ENCODE measurements at regions not wholly inside any gene's neighbourhood (a gene's known extent, or its start where the extent isn't known, plus 50 kb on each side); places are given as distances from the start of the nearest gene placed in this dataset.

DNA sequence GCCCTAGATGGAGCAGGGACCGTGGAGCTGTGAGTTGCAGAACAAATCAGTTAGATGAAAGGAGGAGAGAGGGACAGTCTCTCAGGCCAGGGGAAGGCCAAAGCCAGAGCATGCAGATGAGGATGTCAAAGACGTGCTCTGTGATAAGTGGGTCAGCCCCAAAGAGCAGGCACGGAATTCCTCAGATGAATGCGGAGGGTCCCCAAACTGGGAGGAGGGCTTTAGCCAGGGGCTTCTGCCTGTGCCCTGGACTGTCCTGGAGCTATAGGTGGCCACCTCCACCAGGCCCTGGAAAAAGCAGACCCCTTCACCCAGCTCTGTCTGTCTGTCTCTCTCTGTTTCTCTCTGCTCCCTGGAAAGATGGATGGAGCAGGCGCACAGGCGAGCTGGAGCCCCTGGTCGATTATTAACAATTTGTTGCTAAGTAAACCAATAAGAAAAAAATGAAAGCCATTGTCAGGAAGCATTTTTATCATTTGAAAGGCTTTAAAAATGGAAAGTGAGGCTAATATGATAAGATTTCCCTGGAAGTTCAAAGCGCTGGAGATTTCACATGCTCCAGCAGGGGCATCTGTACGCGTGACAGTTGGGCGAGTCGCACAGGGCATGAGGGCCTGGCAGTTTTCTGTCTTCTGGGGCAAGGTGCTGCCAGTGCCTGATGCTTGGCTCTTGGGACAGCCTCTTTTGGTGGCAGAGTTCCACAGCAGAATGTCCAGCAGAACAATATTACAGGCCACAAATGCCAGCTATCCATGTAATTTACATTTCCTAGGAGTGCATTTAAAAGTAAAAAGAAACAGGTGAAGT lies 241.0 kb downstream of the GLI2 start:
- DNase-seq (ENCODE audit: low read depth in 2 of 2): no peak

DNA sequence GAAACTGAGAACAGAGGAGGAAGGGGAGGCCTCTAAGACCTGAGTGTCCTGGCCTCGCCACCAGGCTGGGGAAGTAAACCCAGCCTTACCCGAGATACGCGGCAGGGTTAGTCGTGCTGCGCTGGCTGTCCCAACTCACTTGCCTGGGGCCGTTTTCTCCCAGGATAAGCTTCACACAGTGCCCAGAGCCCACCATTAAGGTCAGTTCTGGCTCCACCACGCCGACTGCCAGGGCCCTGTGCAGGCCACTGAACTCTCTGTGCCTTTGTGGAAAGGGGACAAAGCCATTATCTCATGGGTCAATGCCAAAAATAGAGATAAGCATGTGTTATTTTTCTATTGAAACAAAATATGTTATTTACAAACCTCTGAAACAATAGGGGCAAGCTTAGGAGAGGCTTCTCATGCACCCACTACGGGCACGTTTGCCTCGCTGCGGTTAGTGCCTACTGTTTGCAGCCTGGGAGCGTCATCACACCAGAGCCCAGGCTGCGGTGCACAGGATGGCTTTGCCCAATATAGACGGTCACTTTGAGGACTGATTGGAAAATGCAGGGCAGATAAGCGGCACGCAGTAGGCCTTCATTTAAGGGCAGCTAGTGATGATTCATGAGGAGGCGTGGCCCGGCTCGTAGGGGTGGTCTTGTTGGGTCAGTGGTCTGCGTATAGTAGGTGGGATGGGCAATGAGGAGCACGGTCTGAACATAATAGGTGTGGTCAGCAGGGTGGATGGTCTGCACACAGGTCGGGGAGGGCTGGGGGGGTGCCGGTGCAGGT lies 242.1 kb downstream of the GLI2 start:
- DNase-seq (ENCODE audit: low read depth in 2 of 2): no peak

DNA sequence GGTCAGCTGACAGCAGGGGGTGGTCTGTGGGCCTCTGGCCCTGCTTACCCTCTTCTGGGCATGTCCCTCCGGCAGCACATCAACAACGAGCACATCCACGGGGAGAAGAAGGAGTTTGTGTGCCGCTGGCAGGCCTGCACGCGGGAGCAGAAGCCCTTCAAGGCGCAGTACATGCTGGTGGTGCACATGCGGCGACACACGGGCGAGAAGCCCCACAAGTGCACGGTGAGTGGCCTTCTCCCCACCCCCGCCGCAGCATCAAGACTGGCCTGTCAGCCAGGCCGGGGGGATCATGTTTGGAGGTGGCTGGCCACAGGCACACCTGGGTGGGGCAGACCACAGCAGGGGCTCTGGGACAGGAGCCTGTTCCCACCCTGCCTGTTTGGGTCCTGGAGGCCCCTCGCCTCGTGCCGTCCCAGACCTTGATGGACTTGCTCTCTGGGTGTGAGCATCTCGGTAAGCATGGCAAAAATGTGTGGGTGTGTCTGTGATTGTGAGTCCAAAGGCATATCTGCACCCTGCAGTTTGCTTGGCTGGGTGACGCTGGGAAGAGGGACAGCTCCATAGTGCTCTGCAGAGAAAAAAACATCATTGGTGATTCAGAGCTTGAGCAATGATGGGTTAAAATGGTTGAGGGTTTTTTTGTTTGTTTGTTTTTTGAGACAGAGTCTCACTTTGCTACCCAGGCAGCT lies 242.8 kb downstream of the GLI2 start:
- no peak for DNase-seq (ENCODE audit: low read depth in 2 of 2)

DNA sequence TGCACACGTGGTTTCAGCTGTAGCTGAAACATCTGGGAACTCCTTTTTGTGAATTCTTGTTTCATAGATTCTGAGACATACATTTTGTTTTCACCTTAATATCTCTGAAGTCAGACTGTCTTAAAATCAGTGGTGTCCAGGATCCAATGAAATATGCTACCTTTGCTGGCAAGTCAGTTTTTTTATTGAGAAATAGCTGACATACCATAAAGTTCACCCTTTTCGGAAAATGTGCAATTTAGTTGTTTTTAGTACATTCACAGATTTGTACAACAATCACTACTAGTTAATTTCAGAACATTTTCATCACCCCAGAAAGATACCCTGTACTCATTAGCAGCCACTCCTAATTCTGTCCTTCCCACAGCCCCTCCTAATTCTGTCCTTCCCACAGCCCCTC lies 243.7 kb downstream of the GLI2 start:
- DNase-seq (ENCODE audit: low read depth in 2 of 2): no peak

DNA sequence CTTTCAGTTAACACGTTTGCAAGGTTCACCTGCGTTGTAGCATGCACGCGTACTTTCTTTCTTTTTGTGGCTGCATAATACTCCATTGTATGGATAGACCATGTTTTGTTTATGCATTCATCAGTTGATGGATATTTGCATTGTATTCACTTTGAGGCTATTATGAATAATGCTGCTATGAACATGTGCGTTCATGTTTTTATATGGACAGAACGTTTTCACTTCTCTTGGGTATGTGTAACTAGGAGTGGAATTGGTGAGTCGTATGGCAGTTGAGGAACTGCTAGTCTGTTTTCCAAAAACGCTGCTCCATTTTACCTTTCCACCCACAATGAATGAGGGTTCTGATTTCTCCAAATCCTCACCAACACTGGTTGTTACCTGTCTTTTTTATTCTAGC lies 244.3 kb downstream of the GLI2 start:
- DNase-seq (ENCODE audit: low read depth in 2 of 2): no peak

DNA sequence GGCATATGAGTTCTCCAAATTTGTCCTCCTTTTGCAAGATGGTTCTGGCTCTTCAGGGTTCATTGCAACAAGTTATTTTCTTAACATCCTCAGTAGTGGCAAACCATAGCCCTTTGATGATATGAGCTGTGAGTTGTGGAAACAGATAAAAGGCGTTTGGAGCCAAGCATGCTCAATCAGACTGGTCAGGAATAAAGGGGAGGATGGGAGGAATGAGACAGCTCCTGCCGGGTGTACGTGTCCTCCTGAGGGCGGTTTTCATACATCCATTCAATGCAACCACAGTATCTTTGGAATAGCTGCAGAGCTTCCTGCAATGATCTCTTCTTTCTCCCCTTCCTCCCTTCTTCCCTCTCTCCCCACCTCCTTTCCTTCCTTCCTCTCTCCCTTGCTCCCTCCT lies 245.8 kb downstream of the GLI2 start:
- no peak for DNase-seq (ENCODE audit: low read depth in 2 of 2)

DNA sequence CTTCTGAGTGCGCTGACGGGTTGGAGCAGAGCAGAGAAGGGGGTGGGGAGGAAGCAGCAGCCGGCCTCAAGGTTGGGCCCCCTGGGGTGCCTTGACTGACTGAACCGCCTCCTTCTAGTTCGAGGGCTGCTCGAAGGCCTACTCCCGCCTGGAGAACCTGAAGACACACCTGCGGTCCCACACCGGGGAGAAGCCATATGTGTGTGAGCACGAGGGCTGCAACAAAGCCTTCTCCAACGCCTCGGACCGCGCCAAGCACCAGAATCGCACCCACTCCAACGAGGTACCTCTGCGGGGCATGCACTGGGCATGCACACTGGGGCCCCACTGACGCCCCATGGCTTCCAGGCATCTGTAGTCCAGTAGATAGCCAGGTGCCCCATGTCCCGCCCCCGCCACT lies 246.9 kb downstream of the GLI2 start:
- no peak for DNase-seq (ENCODE audit: low read depth in 2 of 2)

DNA sequence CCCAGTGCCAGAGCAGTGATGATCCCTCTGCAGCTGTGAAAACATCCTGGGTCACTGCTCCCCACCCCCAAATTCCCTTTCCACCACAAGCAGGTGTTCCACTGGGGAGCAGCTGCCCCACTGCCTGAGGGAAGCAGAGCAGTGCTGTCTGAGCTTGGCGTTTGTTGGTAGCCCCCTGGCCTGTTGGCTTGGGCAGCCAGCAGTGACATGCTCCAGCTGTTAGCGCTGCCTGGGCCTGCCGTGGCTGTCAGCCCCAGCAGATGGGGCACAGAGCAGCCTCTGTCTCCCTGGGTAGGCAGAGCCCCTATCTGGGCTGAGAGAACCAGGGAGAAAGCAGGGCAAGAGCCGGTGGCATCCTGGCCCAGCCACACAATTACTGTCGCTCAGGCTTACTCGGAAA lies 247.7 kb downstream of the GLI2 start:
- no peak for DNase-seq (ENCODE audit: low read depth in 2 of 2)

DNA sequence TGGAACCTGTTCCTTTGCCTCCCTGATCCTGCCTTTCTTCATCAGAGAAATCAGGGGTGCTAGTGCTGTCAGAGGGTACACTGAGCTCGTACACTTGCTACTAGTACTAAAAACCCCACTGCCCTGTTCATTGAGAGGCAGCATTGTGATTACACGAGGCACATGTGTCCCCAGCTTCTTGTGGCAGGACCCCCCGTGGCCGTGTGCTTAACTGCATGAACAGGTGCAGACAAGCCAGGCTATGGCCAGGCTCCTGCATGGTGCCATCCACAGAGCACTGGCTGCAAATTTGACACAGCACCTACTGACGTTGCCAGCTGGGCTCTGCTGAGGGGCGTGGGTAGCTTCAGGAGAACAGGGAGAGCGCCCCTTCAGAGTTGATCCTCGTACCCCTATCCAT lies 248.4 kb downstream of the GLI2 start:
- no peak for DNase-seq (ENCODE audit: low read depth in 2 of 2)

DNA sequence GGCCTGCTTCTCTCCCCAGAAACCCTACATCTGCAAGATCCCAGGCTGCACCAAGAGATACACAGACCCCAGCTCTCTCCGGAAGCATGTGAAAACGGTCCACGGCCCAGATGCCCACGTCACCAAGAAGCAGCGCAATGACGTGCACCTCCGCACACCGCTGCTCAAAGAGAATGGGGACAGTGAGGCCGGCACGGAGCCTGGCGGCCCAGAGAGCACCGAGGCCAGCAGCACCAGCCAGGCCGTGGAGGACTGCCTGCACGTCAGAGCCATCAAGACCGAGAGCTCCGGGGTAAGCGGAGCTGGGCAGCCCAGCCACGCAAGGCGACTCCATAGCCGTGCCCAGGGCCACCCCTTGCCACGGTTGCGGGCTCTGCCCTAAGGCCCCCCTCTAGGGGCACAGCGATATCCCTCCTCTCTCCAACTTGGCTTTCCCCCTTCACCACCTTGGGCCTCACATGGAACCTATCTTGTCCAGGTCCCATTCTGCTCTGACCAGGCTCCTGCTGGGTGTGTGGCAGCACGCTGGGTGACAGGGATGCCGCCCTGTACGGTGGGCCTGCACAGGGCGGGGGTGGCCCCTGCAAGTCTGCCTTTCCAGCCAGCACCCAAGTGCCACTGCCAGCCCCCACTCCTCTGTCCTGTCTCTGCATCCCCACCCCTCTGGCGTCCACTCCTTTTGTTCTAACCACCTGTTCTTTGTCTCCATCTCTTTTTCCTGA lies 248.9 kb downstream of the GLI2 start:
- no peak for DNase-seq (ENCODE audit: low read depth in 2 of 2)

DNA sequence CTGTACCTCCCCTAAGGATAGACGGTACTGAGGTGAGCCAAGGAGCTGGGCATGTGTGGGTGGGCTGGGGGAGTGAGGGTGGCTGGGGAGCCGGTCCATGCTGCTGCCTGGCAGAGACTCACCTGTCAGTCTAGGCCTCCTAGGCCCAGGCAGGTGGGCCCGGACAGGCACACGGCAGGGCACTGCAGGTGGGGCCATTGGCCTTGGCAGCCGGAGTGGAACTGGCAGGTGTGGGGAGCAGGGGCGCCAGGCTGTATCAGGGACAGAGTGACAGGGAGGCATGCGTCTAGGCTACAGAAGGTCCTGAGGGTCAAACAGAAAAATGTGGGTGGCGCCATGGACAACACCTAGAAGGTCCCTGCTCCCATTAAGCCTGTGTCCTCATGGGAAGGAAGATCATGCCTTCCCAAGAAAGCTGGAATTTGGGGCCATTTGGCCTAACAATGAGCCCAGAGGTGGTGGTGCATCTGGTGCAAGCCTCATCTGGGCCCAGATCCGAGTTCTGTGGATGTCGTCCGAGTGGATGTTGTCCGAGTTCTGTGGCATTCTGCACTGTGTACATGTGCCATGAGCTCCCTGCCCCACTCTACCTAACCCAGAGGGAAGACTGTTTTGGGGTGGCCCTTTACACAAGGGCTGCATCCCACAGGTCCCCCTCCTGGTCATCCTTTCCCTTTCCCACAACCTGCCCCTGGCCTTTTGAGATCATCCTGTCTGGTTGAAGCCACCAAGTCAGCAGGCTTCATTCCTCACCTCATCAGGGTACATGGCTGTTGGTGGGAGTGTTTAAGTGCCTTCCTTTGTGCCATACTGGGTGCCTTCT lies 249.7 kb downstream of the GLI2 start:
- no peak for DNase-seq (ENCODE audit: low read depth in 2 of 2)

DNA sequence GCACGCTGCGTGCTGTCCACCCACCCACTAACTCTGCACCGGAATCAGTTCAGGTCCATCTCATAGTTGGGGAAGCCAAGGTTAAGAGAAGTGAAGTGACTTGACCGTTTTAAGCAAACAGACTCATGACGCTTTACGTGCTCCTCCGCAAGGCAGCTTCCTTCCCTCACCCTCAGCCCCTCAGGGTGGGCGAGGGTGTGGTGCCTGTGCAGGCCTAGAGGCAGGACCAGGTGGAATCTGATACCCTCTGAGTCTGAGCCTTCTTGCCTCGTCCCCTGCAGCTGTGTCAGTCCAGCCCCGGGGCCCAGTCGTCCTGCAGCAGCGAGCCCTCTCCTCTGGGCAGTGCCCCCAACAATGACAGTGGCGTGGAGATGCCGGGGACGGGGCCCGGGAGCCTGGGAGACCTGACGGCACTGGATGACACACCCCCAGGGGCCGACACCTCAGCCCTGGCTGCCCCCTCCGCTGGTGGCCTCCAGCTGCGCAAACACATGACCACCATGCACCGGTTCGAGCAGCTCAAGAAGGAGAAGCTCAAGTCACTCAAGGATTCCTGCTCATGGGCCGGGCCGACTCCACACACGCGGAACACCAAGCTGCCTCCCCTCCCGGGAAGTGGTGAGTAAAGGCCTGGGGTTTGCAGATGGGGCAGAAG lies 250.5 kb downstream of the GLI2 start:
- no peak for DNase-seq (ENCODE audit: low read depth in 2 of 2)

DNA sequence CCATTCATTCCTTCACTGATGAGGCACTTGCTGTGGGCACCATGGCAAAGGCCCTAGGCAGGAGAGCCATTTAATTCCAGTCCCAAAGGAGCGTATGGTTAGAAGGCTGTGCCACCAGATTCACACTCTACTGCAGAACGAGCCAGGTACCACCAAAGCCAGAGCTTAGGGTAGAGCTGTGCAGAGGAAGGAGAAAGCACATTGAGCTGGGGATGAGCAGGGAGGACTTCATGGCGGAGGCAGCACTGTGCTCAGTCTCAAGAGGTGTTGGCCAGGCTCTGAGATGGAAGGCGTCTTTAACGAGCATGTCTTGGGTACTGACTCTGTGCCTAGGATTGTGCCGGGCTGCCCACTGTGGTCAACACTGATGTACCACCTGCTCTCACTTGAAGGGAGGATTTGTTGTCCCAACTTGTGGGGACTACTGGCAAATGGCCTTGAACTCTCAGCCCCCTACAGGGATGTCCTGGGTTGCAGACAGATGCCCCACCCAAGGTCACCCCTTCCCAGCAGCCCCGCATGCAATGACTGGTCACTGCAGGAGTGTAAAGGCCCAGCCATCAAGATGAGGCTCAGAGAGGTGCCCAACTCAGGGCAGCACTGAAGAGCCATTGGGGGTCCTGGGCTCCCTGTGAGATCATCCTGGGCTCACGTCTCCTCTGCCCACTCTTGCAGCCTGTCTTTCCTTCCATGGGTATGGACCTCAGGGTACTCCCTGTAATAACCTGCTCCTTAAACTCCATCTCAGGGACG lies 251.4 kb downstream of the GLI2 start:
- DNase-seq (ENCODE audit: low read depth in 2 of 2): no peak

DNA sequence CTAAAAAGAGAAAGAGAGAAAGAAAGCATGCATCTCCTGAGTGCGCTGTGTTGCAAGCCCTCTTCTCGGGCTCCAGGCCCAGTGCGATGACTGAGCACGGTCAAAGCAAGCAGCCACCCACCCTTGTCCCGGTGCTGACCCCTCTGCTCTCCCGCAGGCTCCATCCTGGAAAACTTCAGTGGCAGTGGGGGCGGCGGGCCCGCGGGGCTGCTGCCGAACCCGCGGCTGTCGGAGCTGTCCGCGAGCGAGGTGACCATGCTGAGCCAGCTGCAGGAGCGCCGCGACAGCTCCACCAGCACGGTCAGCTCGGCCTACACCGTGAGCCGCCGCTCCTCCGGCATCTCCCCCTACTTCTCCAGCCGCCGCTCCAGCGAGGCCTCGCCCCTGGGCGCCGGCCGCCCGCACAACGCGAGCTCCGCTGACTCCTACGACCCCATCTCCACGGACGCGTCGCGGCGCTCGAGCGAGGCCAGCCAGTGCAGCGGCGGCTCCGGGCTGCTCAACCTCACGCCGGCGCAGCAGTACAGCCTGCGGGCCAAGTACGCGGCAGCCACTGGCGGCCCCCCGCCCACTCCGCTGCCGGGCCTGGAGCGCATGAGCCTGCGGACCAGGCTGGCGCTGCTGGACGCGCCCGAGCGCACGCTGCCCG lies 252.5 kb downstream of the GLI2 start:
- no peak for DNase-seq (ENCODE audit: low read depth in 2 of 2)

DNA sequence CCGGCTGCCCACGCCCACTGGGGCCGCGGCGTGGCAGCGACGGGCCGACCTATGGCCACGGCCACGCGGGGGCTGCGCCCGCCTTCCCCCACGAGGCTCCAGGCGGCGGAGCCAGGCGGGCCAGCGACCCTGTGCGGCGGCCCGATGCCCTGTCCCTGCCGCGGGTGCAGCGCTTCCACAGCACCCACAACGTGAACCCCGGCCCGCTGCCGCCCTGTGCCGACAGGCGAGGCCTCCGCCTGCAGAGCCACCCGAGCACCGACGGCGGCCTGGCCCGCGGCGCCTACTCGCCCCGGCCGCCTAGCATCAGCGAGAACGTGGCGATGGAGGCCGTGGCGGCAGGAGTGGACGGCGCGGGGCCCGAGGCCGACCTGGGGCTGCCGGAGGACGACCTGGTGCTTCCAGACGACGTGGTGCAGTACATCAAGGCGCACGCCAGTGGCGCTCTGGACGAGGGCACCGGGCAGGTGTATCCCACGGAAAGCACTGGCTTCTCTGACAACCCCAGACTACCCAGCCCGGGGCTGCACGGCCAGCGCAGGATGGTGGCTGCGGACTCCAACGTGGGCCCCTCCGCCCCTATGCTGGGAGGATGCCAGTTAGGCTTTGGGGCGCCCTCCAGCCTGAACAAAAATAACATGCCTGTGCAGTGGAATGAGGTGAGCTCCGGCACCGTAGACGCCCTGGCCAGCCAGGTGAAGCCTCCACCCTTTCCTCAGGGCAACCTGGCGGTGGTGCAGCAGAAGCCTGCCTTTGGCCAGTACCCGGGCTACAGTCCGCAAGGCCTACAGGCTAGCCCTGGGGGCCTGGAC lies 253.2 kb downstream of the GLI2 start:
- DNase-seq (ENCODE audit: low read depth in 2 of 2): no peak

DNA sequence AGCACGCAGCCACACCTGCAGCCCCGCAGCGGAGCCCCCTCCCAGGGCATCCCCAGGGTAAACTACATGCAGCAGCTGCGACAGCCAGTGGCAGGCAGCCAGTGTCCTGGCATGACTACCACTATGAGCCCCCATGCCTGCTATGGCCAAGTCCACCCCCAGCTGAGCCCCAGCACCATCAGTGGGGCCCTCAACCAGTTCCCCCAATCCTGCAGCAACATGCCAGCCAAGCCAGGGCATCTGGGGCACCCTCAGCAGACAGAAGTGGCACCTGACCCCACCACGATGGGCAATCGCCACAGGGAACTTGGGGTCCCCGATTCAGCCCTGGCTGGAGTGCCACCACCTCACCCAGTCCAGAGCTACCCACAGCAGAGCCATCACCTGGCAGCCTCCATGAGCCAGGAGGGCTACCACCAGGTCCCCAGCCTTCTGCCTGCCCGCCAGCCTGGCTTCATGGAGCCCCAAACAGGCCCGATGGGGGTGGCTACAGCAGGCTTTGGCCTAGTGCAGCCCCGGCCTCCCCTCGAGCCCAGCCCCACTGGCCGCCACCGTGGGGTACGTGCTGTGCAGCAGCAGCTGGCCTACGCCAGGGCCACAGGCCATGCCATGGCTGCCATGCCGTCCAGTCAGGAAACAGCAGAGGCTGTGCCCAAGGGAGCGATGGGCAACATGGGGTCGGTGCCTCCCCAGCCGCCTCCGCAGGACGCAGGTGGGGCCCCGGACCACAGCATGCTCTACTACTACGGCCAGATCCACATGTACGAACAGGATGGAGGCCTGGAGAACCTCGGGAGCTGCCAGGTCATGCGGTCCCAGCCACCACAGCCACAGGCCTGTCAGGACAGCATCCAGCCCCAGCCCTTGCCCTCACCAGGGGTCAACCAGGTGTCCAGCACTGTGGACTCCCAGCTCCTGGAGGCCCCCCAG lies 254.1 kb downstream of the GLI2 start:
- no peak for DNase-seq (ENCODE audit: low read depth in 2 of 2)

DNA sequence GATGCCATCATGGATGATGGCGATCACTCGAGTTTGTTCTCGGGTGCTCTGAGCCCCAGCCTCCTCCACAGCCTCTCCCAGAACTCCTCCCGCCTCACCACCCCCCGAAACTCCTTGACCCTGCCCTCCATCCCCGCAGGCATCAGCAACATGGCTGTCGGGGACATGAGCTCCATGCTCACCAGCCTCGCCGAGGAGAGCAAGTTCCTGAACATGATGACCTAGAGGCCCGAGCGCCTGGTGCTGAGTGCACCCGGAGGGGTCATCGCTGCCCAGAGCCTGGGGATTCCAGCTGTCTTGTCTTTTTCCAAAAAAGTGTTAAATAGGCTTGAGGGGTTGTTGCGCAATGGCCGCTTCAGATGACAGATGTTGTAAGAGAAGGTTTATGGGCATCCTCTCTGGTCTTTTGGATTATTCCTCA lies 254.8 kb downstream of the GLI2 start:
- DNase-seq (ENCODE audit: low read depth in 2 of 2): no peak
